ENCODE measurements at regions not wholly inside any gene's neighbourhood (a gene's known extent, or its start where the extent isn't known, plus 50 kb on each side); places are given as distances from the start of the nearest gene placed in this dataset.

DNA sequence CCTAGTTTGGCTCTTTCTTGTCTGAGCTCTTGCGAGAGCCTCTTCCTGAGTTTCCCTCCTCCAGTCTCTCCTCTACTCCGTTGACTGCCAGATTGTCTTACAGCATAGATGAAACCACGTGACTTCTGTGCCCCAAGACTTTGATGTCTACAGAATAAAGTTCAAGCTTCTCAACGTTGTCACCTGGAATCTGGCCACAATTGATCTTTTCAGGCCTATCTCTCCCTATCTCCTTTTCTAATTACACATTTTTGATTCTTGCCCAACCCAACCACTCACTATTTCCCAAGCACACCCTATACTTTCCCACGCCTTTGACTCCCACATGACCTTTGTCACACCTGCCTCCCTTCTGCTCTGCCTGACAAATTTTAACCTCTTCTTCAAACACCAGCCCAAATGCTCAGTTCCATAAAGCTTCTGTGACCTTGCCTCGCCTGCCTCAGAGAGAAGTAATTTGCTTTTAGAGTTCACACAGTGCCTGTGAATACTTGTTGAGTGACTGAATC is 52.4 kb upstream of the PMFBP1 start:
- TF ChIP-seq, protein P1, sequence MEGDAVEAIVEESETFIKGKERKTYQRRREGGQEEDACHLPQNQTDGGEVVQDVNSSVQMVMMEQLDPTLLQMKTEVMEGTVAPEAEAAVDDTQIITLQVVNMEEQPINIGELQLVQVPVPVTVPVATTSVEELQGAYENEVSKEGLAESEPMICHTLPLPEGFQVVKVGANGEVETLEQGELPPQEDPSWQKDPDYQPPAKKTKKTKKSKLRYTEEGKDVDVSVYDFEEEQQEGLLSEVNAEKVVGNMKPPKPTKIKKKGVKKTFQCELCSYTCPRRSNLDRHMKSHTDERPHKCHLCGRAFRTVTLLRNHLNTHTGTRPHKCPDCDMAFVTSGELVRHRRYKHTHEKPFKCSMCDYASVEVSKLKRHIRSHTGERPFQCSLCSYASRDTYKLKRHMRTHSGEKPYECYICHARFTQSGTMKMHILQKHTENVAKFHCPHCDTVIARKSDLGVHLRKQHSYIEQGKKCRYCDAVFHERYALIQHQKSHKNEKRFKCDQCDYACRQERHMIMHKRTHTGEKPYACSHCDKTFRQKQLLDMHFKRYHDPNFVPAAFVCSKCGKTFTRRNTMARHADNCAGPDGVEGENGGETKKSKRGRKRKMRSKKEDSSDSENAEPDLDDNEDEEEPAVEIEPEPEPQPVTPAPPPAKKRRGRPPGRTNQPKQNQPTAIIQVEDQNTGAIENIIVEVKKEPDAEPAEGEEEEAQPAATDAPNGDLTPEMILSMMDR (IDR thresholded peaks at IDR 0.05; ENCODE audit: low read length), result no peak
- TF ChIP-seq EZH2 (IDR thresholded peaks at IDR 0.05; ENCODE audit: borderline replicate concordance, low read length), result no peak

All from OCI-LY1 (cell line).